GM12872 (cell line): ENCODE measurements at regions not wholly inside any gene's neighbourhood (a gene's known extent, or its start where the extent isn't known, plus 50 kb on each side); places are given as distances from the start of the nearest gene placed in this dataset.

Experiments used
- TF ChIP-seq, protein P1 (sequence below): IDR thresholded peaks from 3 replicates; pipeline ENCODE4 v1.5.1; 2011; ENCODE audit warnings: low read depth, mild to moderate bottlenecking, low read length, moderate library complexity; ENCODE audit not compliant: insufficient read depth

DNA sequence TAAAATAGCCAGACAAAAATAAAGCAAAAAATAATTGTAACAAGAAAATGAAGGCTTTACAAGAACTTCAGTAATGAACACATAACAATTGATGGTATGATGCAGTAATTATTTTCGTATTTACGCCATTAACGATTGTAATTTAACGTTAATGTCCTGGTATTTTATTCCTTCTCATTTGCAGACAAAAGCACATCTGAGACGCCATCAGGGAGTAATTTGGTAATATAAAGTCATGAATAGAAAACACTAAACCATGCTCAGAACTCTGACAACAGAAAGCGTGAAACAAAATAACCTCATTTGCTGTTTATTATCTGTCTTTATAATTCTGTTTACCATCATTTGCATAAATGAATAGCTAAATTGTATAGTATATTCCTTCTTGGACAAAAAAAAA, 336.6 kb upstream of the THRB start:
- TF ChIP-seq, protein P1, sequence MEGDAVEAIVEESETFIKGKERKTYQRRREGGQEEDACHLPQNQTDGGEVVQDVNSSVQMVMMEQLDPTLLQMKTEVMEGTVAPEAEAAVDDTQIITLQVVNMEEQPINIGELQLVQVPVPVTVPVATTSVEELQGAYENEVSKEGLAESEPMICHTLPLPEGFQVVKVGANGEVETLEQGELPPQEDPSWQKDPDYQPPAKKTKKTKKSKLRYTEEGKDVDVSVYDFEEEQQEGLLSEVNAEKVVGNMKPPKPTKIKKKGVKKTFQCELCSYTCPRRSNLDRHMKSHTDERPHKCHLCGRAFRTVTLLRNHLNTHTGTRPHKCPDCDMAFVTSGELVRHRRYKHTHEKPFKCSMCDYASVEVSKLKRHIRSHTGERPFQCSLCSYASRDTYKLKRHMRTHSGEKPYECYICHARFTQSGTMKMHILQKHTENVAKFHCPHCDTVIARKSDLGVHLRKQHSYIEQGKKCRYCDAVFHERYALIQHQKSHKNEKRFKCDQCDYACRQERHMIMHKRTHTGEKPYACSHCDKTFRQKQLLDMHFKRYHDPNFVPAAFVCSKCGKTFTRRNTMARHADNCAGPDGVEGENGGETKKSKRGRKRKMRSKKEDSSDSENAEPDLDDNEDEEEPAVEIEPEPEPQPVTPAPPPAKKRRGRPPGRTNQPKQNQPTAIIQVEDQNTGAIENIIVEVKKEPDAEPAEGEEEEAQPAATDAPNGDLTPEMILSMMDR, result no peak

GRCh38 chr3:24832891-24833290, 338.2 kb upstream of the THRB start:
- TF ChIP-seq, protein P1, result no peak

DNA sequence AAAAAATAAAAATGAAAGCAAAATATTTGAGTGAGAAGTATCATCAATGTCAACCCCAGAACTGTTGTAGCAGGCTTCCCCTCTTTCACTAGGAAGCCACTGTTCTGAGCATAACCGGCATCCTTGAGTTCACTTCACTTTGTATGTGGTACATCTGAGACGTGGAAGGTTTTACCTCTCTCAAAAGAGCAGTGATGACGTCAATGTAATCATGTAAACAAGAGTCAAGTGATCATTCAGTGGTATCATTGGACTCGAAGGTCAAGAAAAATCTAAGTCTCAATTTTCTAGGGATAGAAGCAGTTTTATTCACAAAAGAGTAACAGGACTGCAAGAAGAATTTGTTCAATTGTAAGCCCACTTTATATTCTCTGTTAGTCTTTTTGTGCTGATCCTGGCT, 339.8 kb upstream of the THRB start:
- TF ChIP-seq, protein P1, result no peak

DNA sequence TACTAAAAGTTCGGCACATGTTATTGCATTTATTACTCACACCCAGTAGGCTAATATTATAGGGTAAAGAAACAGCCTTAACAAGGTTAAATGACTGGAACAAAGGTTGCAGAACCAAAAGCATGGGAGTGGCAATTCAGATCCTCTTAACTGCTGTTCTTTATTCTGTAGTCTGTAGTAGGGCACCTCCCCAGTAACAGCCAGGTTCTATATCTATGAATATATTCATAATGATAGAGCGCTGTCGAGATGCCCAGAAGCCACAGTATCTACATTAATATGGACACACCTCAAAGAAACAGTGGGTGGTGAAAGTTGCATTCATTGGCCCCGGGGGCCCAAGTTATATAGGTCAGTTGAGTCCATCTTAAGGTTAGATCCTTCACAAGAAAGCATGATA, 340.9 kb upstream of the THRB start:
- TF ChIP-seq, protein P1, result no peak

GRCh38 chr3:24837601-24838000, 343.0 kb upstream of the THRB start:
- TF ChIP-seq, protein P1, result no peak

DNA sequence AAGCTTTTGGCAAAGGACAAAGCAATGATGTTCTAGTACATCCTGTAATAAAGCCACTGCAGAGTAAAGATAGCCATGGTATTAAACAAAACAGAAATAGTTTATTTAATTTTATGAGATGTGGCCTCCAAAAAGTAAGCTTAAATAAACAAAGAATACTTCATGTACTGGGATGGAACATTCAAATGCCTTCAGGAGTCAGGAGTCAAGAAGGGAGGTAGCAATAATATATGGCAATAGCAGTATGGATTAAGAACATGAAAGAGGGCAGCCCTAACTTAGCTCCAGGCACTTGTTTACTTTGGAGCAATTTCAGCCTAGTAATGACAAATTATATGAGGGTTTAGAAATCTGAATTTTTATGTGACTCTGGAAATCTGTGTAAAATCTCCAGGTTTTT, 343.9 kb upstream of the THRB start:
- TF ChIP-seq, protein P1, result no peak

DNA sequence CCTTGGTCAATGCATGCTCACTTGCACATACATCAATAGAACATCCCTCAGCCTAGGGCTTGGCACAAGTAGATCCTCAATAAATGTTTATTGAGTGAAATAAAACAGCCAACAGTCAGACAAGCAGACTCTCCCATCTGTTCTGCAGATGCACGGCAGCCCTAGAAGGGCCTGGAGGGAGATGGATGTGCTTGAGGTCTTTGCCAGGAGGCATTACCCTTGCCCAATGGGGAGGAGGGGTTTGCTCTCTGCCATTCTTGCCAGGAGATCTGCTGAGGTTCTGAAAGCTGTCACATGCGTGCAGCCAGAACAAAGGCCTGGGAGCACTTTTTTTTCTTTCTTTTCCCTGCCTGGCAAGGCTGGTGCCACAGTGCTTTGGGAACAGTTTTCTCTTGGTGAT, 349.3 kb upstream of the THRB start:
- TF ChIP-seq, protein P1, result no peak
